ENCODE measurements at regions not wholly inside any gene's neighbourhood (a gene's known extent, or its start where the extent isn't known, plus 50 kb on each side); places are given as distances from the start of the nearest gene placed in this dataset.

GRCh38 chr10:85213493-85213892 is 885.1 kb downstream of the CCSER2 start:
- DNase-seq (ENCODE audit: low spot score) = no peak

DNA sequence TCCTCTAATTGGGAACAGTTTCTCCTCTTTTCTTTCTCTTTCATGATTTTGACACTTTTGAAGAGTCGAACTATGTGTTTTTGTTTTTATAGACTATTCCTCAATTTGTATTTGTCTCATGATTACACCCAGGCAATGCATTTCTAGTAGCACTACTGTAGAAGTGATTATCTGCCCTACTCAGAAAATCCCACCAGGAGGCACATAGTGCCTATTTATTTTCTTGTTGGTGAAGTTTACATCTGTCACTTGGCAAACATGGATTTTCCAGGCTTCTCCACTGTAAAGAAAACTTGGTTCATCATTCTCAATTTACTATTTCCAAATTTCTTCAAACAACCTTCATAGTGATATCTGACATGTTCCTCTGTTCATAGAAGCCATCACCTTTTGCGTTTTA is 893.9 kb downstream of the CCSER2 start:
- DNase-seq (ENCODE audit: low spot score) = no peak

GRCh38 chr10:85224366-85224940 is 896.1 kb downstream of the CCSER2 start:
- DNase-seq (ENCODE audit: low spot score) = no peak

- DNase-seq (ENCODE audit: low spot score) = no peak
Measured at GRCh38 chr10:85225311-85225710, 896.9 kb downstream of the CCSER2 start.

DNA sequence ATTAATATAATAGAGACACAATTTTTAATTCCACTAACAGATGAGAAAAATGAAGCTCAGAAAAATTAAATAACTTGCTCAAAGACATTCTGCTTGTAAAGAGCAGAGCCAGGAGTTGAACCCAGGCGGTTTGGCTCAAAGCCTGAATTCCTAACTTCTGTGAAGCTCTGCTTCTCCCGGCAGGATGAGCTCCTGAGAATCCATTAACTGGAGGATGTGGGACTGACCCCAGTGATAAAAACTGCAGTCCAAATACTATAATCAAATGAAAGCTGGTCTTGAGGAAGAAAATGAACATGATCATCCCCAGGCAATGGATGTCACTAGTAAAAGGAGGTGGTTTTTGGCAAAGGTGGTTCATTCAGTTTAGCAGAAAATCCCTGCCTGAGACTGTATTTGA is 898.2 kb downstream of the CCSER2 start:
- peak; percentile 57 for DNase-seq (ENCODE audit: low spot score)

GRCh38 chr10:85228726-85229125 is 900.3 kb downstream of the CCSER2 start:
- peak; percentile 26 for DNase-seq (ENCODE audit: low spot score)

DNA sequence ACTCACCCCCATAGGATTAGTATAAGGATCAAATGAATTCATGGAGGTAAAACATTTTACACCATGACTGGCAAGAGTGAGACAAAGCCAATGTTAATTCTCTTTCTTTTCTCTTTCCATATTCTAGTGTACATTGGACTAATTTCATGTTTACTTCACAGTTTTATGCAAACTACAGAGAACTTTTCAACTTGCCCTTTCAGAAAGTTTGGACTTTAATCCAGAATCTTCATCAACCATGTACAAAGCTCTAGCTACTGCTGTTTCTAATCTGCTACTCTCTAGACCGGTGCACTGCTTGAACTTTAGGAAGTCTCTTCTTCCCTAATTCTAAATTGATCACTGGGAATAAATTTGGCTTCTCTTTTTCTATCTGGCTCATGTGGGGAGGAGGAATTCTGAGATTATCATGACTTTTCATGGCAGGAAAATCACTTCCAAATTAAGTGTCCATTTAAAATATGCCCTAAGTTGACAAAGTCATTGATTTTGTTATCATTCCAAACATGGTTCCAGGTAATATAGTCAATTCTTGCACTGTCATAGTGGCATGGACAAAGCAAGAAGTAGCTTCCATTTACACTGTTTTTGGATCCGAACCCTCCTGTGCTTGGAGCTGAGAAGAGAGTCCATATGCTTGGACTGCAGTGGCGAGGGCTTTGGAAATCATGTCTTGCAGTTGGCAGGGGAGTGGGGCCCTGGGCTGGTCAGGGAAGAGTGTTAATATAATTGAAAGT is 903.3 kb downstream of the CCSER2 start:
- no peak for DNase-seq (ENCODE audit: low spot score)

GRCh38 chr10:85235258-85235657 is 906.9 kb downstream of the CCSER2 start:
- DNase-seq (ENCODE audit: low spot score) = no peak

GRCh38 chr10:85238676-85239075 is 910.3 kb downstream of the CCSER2 start:
- DNase-seq (ENCODE audit: low spot score) = no peak

DNA sequence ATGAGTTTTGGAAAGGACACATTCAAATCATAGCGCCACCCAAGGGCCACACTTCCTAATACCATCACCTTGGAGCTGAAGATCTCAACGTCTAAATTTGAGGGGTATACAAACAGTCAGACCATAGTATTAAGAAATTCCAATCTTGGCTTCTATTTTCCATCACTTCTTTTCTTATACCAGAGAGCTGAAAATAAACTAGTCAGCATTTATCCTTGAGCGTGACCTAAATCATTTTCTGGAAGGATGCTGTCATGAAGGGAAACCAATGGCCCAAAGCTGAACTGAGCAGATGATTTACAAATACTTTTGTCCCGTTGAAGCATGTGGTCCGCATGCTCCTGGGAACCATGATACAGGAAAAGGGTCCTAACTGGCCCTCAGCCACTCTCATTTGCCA is 921.9 kb downstream of the CCSER2 start:
- DNase-seq (ENCODE audit: low spot score) = no peak

DNA sequence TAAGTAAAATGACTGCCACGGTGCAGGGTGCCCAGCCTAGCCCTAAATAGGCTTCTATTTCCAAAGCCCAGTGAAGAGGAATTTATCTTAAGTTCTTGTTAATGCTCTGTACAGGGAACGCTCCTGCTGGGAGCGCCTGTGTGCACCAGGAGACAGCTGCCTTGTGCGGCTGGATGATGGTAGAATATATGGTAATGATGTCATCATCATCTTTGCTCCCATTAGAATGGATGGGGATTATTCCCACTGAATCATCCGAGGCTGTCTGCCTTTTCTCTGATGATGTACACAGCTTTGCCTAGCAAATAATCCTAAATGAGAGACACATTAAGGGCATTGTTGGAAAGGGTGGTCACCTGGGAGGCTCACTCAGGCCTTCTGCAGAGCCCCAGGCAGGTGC is 928.1 kb downstream of the CCSER2 start:
- no peak for DNase-seq (ENCODE audit: low spot score)

GRCh38 chr10:85259908-85260307 is 931.5 kb downstream of the CCSER2 start:
- DNase-seq (ENCODE audit: low spot score) = peak; percentile 31

GRCh38 chr10:85262992-85263391 is 934.6 kb downstream of the CCSER2 start:
- DNase-seq (ENCODE audit: low spot score) = no peak

- DNase-seq (ENCODE audit: low spot score) = no peak
Measured at GRCh38 chr10:85265121-85265520, 936.7 kb downstream of the CCSER2 start.

- no peak for DNase-seq (ENCODE audit: low spot score)
Measured at GRCh38 chr10:85266808-85267207, 938.4 kb downstream of the CCSER2 start.

GRCh38 chr10:85280014-85280413 is 951.6 kb downstream of the CCSER2 start:
- DNase-seq (ENCODE audit: low spot score) = no peak

DNA sequence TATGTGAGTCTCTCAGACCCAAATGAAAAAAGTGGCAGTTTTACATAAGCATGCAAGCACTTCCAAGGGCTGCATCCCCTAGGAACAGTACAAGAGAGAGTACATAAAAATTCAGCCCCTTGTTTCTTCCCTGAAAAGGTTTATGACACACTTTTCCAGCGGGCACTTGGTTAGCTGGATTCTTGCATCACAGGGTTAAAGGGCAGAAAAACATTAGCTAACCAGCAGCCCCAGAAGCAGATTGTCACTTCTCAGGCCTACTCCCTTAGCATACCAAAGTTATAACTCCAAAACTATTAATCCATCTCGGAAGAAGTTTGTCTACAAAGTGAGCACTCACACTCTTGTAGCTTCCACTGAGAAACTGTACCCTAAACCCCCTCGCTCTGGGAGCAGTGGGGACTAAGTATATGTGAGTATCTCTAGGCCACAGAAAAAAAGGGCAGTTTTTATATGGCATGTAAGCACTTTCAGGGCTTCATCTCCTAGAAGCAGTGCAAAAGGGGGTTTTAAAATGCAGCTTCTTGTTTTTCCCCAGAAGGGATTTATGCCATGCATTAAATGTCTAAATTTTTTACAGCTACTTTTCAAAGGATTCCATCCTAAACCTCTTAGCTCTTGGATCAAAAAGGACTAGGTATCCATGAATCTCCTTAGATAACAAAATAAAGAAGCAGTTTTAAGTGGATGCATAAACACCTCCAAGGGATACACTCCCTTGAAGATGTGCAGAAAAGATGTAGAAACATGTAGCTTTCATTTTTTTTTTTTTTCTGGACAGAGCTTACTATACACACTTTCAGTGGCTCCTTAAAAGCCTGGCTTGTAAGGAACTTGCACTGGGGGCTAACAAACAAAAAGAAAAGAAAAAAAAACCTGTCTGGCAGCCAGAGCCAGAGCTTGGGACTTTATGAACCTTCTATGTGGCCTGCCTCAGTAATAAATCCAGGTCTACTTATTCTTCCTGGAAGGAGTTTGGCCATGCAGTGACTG is 956.7 kb downstream of the CCSER2 start:
- DNase-seq (ENCODE audit: low spot score) = peak; percentile 90

DNA sequence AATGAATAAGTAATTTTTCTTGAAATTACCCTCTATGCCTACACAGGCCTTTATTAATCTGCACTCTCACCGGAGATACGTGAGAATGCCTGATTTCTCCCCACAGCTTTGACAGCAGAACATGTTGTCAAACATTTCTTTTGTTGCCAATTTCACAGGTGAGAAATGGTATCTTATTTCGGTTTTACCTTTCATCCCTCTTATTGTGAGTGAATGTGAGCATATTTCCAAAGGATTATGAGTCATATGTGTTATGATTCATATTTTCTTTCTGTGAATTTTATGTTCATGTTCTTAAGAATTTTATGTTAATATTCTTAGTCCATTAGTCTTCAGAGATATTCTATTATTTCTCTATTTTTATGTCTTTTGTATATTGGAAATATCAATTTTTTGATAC is 965.1 kb downstream of the CCSER2 start:
- no peak for DNase-seq (ENCODE audit: low spot score)

GRCh38 chr10:85311613-85312337 is 983.4 kb downstream of the CCSER2 start:
- peak; percentile 56 for DNase-seq (ENCODE audit: low spot score)

GRCh38 chr10:85315657-85316056 is 987.3 kb downstream of the CCSER2 start:
- DNase-seq (ENCODE audit: low spot score) = no peak

DNA sequence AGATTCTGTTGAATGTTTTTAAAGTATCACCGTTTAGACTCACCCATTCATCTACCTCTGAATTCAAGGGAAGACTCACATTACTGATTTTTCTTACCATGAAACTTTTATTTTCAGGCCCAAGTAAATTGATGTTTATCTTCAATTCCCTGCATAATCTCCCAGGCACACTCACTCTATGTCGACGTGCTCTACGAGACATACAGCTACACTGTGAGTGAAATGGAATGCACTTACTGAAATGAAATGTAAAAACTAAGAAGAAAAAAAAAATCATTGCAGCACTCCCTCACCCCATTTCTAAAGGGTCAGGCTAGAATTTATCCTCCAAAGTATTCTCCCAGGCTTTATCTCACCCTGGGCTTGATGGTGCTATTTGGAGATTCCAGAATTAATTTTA is 987.9 kb downstream of the CCSER2 start:
- peak; percentile 78 for DNase-seq (ENCODE audit: low spot score)

GRCh38 chr10:85317827-85318226 is 989.4 kb downstream of the CCSER2 start:
- DNase-seq (ENCODE audit: low spot score) = no peak
